NCI-H1092 treated with DMSO at 0.1 percent for 48 hours (cell line): ENCODE measurements at regions not wholly inside any gene's neighbourhood (a gene's known extent, or its start where the extent isn't known, plus 50 kb on each side); places are given as distances from the start of the nearest gene placed in this dataset.
"Not testable (repeated sequence)": the region's sequence is repeated elsewhere in the genome, so short reads cannot be mapped to it uniquely, and the experiment has no call there.

Experiments used
- DNase-seq: peaks from one replicate; lab custom pipeline; 2025; lab: John Stamatoyannopoulos, UW

- no peak for DNase-seq
Observed at GRCh38 chr14:22152161-22152870, 436.7 kb downstream of the DAD1 start.

GRCh38 chr14:22151121-22151520, 437.9 kb downstream of the DAD1 start:
- no peak for DNase-seq

- no peak for DNase-seq
Observed at GRCh38 chr14:22149058-22149457, 440.0 kb downstream of the DAD1 start.

GRCh38 chr14:22147716-22148115, 441.3 kb downstream of the DAD1 start:
- no peak for DNase-seq

- no peak for DNase-seq
Observed at GRCh38 chr14:22143363-22143762, 445.7 kb downstream of the DAD1 start.

- no peak for DNase-seq
Observed at GRCh38 chr14:22140633-22141032, 448.4 kb downstream of the DAD1 start.

GRCh38 chr14:22131749-22132476, 457.1 kb downstream of the DAD1 start:
- no peak for DNase-seq

- DNase-seq, result no peak
Observed at GRCh38 chr14:22124073-22124613, 450.5 kb upstream of the OR4E1 start.

- no peak for DNase-seq
Observed at GRCh38 chr14:22122829-22123560, 449.4 kb upstream of the OR4E1 start.

- DNase-seq, result no peak
Observed at GRCh38 chr14:22122227-22122818, 448.7 kb upstream of the OR4E1 start.

- DNase-seq, result no peak
Observed at GRCh38 chr14:22118899-22119477, 445.4 kb upstream of the OR4E1 start.

- no peak for DNase-seq
Observed at GRCh38 chr14:22113401-22113800, 439.8 kb upstream of the OR4E1 start.

- DNase-seq, result no peak
Observed at GRCh38 chr14:22112004-22112403, 438.4 kb upstream of the OR4E1 start.

- DNase-seq, result no peak
Observed at GRCh38 chr14:22107753-22108152, 434.1 kb upstream of the OR4E1 start.

- no peak for DNase-seq
Observed at GRCh38 chr14:22106700-22107697, 433.4 kb upstream of the OR4E1 start.

GRCh38 chr14:22105624-22106006, 432.0 kb upstream of the OR4E1 start:
- DNase-seq, result no peak

GRCh38 chr14:22105006-22105623, 431.5 kb upstream of the OR4E1 start:
- no peak for DNase-seq

GRCh38 chr14:22100764-22101120, 427.1 kb upstream of the OR4E1 start:
- not testable (repeated sequence) for DNase-seq

GRCh38 chr14:22099942-22100763, 426.5 kb upstream of the OR4E1 start:
- peak; percentile 12 for DNase-seq
